ENCODE measurements at regions not wholly inside any gene's neighbourhood (a gene's known extent, or its start where the extent isn't known, plus 50 kb on each side); places are given as distances from the start of the nearest gene placed in this dataset.

DNA sequence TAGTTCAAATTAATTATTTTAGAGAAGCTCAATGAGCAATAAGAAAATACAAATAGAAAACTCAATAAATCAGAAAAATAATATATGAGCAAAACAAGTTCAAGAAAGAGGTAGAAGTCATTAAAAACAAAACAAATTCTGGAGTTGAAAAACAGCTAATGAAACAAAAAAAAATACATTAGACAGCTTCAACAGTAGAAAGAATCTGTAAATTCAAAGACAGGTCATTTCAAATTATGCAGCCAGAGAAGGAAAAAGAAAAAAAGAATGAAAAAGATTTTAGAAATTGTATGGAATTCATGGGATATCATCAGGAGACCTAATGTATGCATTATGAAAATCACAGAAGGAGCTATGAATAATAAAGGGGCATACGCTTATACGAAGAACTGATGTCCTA, 795.3 kb upstream of the ADGRB3 start:
- TF ChIP-seq, protein P1, sequence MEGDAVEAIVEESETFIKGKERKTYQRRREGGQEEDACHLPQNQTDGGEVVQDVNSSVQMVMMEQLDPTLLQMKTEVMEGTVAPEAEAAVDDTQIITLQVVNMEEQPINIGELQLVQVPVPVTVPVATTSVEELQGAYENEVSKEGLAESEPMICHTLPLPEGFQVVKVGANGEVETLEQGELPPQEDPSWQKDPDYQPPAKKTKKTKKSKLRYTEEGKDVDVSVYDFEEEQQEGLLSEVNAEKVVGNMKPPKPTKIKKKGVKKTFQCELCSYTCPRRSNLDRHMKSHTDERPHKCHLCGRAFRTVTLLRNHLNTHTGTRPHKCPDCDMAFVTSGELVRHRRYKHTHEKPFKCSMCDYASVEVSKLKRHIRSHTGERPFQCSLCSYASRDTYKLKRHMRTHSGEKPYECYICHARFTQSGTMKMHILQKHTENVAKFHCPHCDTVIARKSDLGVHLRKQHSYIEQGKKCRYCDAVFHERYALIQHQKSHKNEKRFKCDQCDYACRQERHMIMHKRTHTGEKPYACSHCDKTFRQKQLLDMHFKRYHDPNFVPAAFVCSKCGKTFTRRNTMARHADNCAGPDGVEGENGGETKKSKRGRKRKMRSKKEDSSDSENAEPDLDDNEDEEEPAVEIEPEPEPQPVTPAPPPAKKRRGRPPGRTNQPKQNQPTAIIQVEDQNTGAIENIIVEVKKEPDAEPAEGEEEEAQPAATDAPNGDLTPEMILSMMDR (IDR thresholded peaks at IDR 0.05; ENCODE audit: unreplicated experiment in 3 of 3): no peak
- H3K4me1 Mint-ChIP-seq: no peaks in the 10 kb centered on the region
- no peaks in the 10 kb centered on the region for H3K27me3 Mint-ChIP-seq (ENCODE audit: low read depth)
- no peak overlapping the region for H3K27ac Mint-ChIP-seq
- no peaks in the 10 kb centered on the region for H3K36me3 Mint-ChIP-seq (ENCODE audit: low read depth)
- no peak overlapping the region for H3K4me3 Mint-ChIP-seq
- peaks cover 4% of the 10 kb centered on the region for H3K9me3 Mint-ChIP-seq

DNA sequence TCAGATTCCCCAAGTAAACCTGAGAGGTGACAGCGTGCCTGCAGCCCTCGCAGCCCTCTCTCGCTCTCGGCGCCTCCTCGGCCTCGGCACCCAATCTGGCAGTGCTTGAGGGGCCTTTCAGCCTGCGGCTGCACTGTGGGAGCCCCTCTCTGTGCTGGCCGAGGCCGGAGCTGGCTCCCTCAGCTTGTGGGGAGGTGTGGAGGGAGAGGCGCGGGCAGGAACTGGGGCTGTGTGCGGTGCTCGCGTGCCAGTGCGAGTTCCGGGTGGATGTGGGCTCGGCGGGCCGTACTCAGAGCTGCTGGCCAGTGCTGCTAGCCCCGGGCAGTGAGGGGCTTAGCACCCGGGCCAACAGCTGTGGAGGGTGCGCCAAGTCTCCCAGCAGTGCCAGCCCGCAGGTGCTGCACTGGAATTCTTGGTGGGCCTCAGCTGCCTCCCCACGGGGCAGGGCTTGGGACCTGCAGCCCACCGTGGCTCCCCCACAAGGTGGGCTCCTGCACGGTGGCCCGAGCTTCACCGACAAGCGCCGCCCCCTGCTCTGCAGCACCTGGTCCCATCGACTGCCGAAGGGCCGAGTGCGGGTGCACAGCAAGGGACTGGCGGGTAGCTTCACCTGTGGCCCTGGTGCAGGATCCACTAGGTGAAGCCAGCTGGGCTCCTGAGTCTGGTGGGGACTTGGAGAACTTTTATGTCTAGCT, 809.7 kb upstream of the ADGRB3 start:
- H3K4me3 Mint-ChIP-seq: no peak overlapping the region
- peaks cover 13% of the 10 kb centered on the region for H3K9me3 Mint-ChIP-seq
- TF ChIP-seq, protein P1 (IDR thresholded peaks at IDR 0.05; ENCODE audit: unreplicated experiment in 3 of 3): no peak
- peaks cover 4% of the 10 kb centered on the region for H3K27me3 Mint-ChIP-seq (ENCODE audit: low read depth)
- no peak overlapping the region for H3K27ac Mint-ChIP-seq
- H3K4me1 Mint-ChIP-seq: no peaks in the 10 kb centered on the region
- no peaks in the 10 kb centered on the region for H3K36me3 Mint-ChIP-seq (ENCODE audit: low read depth)

DNA sequence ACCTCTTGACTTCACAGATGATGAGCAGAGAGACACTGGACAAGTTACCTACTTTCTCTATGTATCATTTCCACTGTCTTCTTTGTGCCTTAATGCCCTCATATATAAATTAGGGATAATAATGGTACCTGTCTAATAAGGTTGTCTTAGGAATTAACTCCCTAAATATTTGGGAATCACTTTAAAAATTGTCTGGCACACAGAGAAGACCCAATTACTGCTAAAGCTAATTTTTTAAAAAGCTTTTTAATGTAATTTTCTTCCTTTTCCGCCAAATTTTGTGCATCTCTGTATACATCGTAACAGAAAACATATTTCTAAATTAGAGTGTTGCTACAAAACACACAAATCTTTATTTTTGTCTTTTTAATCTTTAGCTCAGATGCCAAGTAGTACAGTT, 816.8 kb upstream of the ADGRB3 start:
- no peaks in the 10 kb centered on the region for H3K4me1 Mint-ChIP-seq
- H3K9me3 Mint-ChIP-seq: peaks cover 21% of the 10 kb centered on the region
- no peak overlapping the region for H3K4me3 Mint-ChIP-seq
- TF ChIP-seq, protein P1 (IDR thresholded peaks at IDR 0.05; ENCODE audit: unreplicated experiment in 3 of 3): no peak
- no peaks in the 10 kb centered on the region for H3K36me3 Mint-ChIP-seq (ENCODE audit: low read depth)
- no peaks in the 10 kb centered on the region for H3K27me3 Mint-ChIP-seq (ENCODE audit: low read depth)
- H3K27ac Mint-ChIP-seq: no peak overlapping the region

DNA sequence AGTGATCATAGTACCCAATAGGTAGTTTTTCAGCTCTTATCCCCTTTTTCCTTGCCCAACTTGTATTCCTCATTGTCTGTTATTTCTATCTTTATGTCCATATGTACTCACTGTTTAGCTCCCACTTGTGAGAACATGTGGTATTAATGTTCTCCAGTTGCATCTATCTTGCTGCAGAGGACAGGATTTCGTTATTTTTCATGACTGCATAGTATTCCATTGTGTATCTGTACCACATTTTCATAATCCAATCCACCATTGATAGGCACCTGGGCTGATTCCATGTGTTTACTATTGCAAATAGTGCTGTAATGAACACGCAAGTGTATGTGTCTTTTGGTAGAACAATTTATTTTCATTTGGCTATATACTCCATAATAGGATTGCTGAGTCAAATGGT, 819.5 kb upstream of the ADGRB3 start:
- H3K4me3 Mint-ChIP-seq: no peak overlapping the region
- peaks cover 5% of the 10 kb centered on the region for H3K27me3 Mint-ChIP-seq (ENCODE audit: low read depth)
- H3K27ac Mint-ChIP-seq: no peak overlapping the region
- H3K9me3 Mint-ChIP-seq: peaks cover 14% of the 10 kb centered on the region
- no peaks in the 10 kb centered on the region for H3K36me3 Mint-ChIP-seq (ENCODE audit: low read depth)
- no peaks in the 10 kb centered on the region for H3K4me1 Mint-ChIP-seq
- TF ChIP-seq, protein P1 (IDR thresholded peaks at IDR 0.05; ENCODE audit: unreplicated experiment in 3 of 3): no peak

DNA sequence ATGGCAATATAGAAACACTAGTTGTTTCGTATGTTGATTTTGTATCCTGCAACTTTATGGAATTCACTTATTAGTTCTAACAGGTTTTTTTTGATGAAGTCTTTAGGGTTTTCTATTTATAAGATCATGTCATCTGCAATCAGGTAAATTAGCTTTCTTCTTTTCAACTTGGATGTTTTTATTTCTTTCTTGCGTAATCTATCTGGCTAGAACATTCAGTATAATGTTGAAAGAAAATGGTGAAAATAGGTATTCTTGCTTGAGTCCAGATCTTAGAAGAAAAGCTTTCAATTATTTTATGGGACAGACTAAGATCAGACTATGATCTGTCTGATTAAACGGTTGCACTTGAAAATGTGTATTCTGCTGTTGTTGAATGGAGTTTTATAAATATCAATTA, 820.8 kb upstream of the ADGRB3 start:
- Mint-ChIP-seq H3K27me3 (ENCODE audit: low read depth) (peaks cover 5% of the 10 kb centered on the region), H3K9me3 (peaks cover 12% of the 10 kb centered on the region), H3K36me3 (ENCODE audit: low read depth) (no peaks in the 10 kb centered on the region), H3K4me3 (no peak overlapping the region), H3K4me1 (no peaks in the 10 kb centered on the region), H3K27ac (no peak overlapping the region)
- TF ChIP-seq, protein P1 (IDR thresholded peaks at IDR 0.05; ENCODE audit: unreplicated experiment in 3 of 3): no peak

DNA sequence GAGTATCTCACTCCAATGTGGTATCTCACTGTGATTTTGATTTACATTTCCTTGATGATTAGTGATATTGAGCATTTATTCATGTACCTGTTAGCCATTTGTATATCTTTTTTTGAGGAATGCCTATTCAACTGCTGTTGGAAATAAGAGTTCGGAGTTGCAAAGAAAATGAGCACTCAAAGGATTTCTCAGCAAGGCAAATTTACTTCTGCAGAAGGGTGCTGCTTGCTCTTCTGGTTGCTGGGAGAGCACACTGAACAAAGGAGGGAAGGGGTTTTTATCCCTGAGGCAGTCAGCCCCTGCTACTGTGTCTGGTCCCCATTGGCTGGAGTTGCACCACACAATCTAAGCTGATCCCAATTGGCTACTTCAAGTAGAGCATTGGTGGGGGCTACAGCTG, 822.4 kb upstream of the ADGRB3 start:
- Mint-ChIP-seq H3K4me3 (no peak overlapping the region), H3K27me3 (ENCODE audit: low read depth) (peaks cover 5% of the 10 kb centered on the region), H3K4me1 (no peaks in the 10 kb centered on the region), H3K27ac (no peak overlapping the region), H3K36me3 (ENCODE audit: low read depth) (no peaks in the 10 kb centered on the region), H3K9me3 (peaks cover 12% of the 10 kb centered on the region)
- TF ChIP-seq, protein P1 (IDR thresholded peaks at IDR 0.05; ENCODE audit: unreplicated experiment in 3 of 3): no peak

Data from nephron (organoid).